Stimulated activated naive CD8-positive, alpha-beta T cell treated with anti-CD3 and anti-CD28 coated beads, Interleukin-15, Interleukin-2, amounts not matched to agents 100 U/mL and 50 U/mL, for 24 hours (primary cell): ENCODE measurements at regions not wholly inside any gene's neighbourhood (a gene's known extent, or its start where the extent isn't known, plus 50 kb on each side); places are given as distances from the start of the nearest gene placed in this dataset.

Source experiments
- ATAC-seq: fragments of 150-1000 bp; cut with Tn5 transposase; one replicate; pipeline ENCODE4 v1.10.0; 2021
- DNase-seq: peaks from one replicate; pipeline ENCODE4 v3.0.0; 2021

DNA sequence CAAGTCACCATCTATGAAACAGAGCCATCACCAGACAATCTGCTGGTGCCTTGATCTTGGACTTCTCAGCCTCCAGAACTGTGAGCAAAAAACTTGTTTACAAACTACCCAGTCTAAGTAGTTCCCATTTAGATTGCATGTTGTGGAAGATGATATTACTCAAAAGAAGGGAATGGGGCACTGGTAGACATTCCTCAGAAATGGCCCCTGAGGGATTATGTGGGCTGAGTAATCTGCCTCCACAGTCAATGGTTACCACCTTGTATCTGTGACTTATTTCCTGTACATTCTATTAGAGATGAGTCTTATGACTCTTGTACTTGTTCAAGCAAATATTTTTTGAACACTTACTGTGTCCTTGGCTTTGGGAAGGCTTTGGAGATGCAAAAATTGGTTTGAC is 160.4 kb downstream of the NUP35 start:
- ATAC-seq (no peak), DNase-seq (no peak)

DNA sequence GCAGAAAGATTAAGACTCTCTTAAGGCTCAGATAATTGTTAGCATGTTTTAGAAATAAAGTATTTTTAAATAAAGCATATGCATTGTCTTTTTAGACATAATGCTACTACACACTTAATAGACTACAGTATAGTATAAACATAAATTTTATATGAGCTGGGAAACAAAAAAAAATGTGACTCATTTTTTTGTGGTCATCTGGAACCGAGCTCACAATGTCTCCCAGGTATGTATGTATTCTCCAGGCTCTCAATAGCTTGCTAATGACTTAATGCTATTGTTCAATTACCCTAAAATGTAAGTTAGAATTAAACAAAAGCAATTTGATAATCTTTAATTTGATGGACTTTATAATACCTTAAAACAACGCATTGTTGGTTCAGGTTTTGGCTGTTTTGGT is 167.2 kb downstream of the NUP35 start:
- DNase-seq = no peak
- no peak for ATAC-seq

DNA sequence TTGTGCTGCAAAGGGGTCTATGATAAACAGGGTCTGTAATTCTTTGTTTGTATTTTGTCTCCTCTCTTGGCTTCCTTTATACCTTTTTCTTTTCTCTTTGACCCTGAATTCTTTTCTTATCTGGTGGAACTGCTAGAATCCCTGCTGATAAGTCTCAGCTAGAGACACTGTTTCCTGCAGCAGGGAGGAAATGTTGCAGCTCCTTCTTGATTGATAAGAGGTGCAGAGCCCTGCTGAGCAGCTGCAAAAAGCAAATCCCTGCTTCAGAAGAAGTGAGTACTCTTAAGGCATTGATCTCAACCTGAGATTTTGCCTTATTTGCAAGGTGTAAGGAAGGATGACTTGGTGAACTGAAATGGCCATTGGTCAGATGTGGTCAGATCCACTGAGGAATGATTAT is 167.8 kb downstream of the NUP35 start:
- ATAC-seq = no peak
- no peak for DNase-seq

DNA sequence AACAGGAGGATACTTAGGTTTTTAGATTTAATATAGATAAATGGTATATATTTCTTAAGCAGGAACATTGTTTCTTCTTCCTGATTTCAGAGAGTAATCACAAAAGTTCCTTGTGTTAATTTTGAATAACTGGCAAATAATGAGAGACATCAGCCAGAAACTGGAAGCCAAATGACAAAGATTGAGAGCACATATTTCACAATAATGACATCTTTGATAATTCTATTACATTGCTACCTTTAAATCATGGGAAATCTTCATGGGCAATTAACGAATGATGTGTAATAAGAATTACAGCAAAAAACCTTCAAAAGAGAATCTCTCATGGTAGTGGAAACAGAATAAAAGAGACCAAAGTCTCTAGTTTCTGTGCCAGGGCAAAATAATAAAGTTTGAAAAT is 215.1 kb downstream of the NUP35 start:
- DNase-seq = no peak
- no peak for ATAC-seq

DNA sequence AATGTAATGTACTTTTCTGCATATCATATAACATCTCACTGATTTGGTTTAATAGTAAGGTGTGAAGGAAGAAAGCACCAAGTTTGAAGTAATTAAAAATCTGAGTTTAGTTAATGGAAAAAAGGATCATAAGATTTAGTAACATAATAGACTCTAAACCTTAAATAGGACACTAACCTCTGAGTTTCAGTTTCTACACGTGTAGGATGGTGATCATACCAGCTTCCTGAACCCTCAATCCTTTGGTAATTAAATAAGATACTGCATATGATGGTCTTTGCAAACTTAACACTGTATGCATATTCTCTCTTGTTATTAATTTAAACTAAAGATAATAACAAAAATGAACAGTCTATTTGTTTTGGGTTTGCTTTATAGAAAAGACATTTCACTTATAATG is 216.8 kb downstream of the NUP35 start:
- no peak for DNase-seq
- no peak for ATAC-seq

DNA sequence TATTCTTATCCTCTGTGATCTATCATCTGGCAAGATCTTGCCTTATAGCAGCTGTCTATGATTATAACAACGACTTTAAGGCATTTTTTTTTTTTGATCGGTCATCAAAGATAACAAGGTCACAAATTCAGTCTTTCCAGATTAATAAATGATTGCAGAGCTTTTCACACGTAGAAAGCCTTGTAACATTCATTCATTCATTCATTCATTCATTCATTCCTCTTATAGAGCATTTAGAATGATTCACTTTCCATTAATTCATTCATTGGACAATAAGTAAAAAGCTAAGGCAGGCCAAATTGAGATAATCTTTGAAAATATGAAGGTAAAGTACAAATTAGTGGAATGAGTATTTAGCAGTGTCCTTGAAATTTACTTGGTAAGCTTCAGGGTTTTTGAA is 223.7 kb downstream of the NUP35 start:
- ATAC-seq = no peak
- DNase-seq = no peak

DNA sequence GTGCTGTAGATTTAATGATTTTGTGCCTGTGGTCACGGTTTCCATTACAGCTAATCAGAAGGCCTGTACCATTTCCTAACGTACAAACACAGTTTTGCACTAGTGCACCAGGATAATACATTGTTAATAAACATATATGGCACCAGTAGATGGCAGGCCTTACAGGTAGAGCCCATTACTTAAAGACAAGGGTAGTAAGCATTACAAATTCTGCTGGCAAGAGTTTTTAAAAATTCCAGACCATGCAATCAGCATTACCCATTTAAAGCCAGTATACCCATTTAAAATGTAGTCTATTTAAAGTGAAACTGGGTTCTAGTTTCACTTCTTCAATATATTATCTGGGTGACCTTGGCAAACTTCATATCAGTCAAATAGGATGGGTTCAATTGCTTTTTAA is 224.2 kb downstream of the NUP35 start:
- no peak for DNase-seq
- ATAC-seq = no peak

DNA sequence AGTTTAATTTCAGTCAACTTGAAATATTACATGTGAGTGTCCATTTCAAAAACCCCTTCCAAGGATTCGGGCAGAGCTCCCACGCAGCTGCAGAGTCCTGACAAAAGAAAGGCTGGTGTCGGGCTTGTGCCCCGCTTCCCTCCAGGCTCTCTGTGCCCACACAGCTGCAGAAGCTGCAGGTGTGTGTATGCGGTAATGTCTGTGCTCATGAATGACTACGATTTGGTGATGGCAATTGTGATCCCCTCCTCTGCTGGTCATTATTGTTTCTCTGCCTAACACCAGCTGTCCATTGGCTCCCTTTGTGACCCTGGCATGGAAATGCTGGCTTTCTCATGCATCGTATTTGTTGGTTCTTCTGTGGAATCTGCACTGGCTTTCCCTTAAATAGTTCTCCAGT is 224.8 kb downstream of the NUP35 start:
- no peak for DNase-seq
- ATAC-seq = no peak

DNA sequence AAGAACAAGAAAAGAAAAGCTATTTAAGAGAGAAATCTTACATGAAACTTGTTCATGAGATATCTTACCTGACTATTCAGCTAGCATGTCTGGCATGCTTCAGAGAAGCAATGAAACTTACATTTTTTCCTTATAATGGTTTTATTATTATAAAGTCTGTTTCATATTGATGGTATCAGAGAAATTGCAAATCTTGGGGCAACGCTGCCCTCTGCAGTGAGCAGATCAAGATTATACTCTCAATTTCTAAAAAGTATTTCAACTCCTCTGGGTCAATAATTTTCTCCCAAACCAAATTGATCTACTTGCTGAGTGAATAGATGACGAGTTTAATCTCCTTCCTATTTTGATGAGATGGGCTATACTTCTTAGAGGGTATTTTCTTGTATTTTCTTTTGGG is 235.6 kb downstream of the NUP35 start:
- DNase-seq (no peak), ATAC-seq (no peak)

DNA sequence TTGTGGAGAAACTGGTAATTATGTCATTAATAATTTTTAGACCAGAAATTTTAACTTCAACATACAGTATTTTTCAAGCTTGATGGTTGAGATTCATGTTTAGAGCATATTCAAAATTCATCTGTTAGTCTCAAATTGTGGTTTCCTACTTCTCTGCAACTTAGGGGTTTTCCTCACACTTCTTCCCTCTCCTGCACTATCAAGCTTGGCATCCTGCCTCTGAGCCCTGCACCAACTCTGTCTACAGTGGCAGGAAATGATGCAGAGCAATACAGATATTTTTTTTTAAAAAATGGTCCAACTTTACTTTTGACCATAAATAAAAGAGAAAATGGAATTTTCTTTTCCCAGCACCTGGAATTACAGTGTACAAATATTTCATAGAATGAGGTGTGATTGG is 247.3 kb downstream of the NUP35 start:
- no peak for ATAC-seq
- no peak for DNase-seq

DNA sequence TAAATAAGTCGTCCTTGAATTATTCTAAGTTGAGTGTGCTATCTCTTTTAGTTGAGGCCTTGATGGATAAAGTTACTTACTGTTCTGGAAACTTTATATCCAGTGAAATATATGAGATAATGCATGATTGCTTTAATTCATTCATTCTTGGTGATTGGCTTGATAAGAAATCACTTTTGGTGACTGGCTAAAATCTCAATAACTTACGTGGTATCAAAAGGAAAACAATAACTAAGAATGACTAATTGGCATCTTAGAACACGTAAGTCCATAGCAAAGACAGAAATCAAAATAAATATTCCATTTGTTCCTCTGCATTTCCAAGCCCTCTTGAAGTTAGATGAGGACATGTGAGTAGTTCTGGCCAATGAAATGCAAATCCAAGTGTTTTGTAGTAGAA is 251.6 kb downstream of the NUP35 start:
- DNase-seq = no peak

DNA sequence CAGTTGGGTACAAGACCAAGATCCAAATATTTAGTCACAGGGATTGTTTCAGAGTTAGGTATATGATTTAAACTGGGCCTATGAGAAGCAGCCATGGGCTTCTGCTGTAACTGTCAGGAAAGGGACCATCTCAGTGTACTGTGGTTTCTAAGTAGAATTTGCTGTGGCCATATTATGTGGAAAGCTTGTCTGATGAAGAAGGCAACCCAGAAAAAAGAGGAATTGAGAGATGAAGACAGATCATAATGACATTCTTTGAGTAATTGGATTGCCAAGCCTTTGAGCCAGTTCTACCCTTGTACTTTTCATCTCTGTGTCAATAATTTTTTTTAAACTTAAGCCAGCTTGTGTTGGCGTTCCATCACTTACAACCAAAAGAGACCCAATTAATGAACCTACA is 259.6 kb downstream of the NUP35 start:
- ATAC-seq (no peak), DNase-seq (no peak)

More for the DNA sequence above, 251.6 kb downstream of the NUP35 start:
- no peak for ATAC-seq

DNA sequence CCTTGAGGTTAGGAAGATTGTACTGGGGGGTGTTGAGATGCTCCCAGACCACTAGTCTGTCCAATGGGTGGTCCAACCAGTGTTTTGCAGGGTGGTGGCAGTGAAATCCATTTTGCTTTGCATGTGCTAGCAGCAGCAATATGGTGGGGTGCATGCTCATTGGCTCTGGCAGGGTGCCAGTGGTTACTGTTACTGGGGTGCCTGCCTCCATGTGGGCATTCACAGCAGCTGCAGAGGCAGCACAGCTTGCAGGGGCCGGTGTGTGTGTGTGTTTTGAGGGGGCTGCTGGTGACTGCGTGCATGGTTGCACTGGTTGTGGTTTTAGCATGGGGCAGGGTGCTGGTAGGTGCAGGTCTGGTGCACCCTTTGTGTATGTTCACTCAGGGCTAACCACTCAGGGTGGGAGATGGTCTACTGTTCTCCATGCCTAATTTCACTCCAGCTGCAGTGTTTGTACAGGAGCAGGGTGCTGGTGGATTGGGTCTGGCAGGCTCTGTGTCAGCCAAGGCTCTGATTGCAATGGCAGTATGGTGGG is 265.4 kb downstream of the NUP35 start:
- DNase-seq = no peak
- no peak for ATAC-seq

DNA sequence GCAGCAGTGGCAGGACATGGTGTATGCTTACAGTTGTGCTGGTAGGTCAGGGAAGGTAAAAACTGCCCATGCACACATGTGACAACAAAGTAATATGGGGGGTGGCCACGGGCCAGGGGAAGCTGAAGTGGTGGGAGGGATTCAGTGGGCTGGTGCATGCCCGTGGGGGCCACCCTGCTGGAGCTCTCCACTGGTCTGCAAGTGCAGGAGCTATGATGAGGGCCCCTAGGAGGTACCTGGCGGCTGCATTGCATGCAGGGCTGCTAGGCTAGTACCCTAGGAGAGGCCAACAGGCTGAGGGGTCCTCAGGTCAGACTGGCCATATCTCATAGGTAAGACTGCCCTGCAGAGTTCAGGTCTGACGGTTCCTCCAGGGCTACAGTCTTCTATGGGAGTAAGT is 265.9 kb downstream of the NUP35 start:
- no peak for ATAC-seq
- no peak for DNase-seq

DNA sequence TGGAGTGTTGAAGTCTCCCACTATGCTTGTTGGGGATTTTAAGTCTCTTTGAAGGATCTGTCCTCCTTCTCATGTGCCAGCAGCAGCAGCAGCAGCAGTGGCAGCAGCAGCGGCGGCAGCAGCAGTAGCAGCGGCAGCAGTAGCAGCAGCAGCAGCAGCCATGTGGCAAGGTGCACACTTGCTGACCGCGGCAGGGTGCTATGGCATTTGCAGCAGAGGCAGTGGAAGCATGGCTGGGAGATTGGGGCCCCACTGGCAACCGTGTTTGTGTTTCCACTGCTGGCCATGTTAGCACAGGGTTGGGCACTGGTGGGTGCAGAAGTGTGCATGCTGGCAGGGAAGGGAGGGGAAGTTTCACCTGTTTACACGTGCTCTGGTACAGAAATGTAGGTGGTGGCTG is 280.1 kb downstream of the NUP35 start:
- ATAC-seq (no peak), DNase-seq (no peak)

DNA sequence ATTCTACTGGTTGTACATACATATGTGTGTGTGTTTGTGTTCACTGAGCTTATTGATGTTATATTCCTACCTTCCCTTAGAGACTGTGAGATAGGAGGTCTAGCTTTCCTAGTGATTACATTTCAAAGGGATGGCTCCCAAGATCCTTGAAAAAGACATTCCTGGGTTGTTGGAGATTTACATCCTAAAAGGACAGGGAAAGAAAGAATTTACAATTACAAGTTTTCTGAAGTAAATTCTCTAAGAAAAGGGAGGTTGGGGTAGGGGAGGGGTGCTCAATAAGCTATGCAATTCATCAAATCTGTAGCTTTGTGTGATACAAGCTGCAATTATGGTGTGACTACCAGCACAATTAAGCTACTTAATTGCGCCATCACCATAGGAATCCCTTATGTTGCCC is 284.3 kb downstream of the NUP35 start:
- DNase-seq (no peak), ATAC-seq (no peak)

DNA sequence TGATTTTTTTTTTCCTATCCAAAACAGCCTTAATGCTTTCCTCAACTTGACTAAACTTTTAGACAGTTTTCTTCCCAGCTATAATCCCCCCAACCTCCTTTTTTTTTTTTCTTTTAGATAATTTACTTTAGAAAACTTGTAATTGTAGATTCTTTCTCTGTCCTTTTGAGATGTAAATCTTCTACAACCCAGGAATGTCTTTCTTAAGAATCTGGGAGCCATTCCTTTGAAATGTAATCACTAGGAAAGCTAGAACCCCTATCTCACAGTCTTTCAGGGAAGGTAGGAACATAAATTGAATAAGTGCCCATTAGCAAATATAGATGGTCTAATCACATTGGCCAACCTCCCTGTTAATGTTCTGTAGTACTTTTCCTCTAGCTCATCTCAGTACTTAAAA is 285.4 kb downstream of the NUP35 start:
- no peak for DNase-seq
- ATAC-seq = no peak

DNA sequence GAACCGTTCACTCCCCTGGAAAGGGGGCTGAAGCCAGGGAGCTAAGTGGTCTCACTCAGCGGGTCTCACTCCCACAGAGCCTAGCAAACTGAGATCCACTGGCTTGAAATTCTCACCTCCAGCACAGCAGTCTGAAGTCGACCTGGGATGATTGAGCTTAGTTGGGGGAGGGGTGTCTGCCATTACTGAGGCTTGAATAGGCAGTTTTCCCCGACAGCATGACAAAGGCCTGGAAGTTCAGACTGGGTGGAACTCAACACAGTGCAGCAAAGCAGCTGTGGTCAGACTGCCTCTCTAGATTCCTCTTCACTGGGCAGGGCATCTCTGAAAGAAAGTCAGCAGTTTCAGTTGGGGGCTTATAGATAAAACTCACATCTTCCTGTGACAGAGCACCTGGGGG is 292.5 kb downstream of the NUP35 start:
- ATAC-seq (no peak), DNase-seq (no peak)

DNA sequence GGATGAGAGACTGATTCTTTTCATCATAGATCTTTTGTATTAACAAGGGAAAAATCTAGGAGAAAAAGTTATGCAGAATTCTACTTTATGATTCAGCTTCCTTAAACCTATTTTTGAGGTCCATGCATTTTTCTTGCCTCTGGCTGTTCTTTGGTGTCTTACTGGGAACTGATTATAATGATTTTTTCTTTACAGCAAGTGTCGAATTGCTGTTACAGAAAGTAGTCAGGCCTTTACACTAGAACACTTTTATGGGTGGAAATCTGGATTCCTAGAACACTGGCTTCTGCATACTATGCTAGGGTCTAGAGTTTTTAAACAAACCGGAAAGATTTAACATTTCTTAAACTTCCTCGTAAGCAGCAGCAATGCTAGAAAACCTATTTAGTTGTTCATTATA is 302.6 kb downstream of the NUP35 start:
- ATAC-seq = no peak

DNA sequence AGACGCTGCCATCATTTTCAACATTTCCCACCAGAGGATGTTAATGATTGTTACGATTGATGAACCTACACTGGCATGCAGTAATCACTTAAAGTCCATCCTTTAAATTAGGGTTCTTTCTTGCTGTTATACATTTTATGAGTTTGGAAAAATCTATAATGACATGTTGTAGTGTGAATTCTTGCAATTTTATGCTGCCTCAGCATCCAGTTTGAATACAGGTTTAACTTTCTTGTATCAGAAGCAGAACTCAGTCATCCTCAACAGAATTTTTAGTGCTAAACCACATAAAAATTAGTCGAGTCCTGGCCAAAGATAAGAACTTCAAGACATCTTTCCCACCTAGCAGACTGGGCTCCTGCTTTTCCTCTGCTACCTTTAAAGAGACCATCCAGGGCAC is 303.3 kb downstream of the NUP35 start:
- DNase-seq (no peak), ATAC-seq (no peak)

More for the DNA sequence above, 302.6 kb downstream of the NUP35 start:
- DNase-seq = no peak

DNA sequence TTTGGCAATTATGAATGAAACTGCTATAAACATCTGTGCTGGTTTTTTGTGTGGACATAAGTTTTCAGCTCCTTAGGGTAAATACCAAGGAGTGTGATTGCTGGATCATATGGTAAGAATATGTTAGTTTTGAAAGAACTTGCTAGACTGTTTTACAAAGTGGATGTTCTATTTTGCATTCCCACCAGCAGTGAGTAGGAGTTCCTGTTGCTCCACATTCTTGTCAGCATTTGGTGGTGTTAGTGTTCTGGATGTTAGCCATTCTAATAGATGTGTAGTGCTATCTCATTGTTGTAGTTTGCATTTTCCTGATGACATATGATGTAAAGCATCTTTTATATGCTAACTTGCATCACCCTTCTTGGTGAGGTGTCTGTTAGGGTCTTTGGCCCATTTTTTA is 304.6 kb downstream of the NUP35 start:
- DNase-seq (no peak), ATAC-seq (no peak)

DNA sequence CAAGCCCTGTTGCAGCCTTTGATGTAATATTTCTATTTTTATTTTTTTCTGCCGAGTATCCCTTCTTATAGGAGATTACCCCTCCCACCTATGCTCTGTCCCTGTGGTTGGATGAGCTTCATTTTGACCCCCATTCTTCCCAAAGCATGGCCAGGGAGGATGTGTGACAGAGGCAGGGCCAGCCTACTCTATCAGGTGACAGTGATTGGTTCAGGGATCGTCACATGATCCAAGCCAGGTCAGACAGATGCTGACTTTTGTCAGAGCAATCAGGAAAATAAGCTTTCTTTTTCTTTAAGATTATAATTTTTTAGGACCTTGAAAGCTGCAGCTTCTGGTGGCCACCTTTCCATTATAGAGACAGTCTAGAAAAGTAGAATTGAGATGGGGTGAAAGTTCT is 314.3 kb downstream of the NUP35 start:
- ATAC-seq (no peak), DNase-seq (no peak)

DNA sequence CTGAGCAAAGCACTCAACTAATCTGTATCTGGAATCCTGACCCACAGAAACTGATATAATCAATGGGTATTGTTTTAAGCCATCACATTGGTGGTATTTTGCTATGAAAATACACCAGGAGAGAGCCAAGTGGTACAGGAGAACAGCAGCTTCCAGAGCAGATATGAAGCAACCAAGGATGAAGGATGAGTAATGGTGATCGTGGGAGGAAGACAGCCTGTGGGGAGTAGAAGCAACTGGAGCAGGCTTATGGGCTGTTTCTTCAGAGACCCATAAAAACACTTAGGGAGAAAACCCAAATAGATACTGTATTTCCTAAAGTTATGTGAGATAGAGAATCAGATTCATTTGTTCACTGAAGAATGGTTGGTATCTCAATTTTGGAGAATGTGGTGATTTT is 330.8 kb downstream of the NUP35 start:
- ATAC-seq = no peak
- no peak for DNase-seq

DNA sequence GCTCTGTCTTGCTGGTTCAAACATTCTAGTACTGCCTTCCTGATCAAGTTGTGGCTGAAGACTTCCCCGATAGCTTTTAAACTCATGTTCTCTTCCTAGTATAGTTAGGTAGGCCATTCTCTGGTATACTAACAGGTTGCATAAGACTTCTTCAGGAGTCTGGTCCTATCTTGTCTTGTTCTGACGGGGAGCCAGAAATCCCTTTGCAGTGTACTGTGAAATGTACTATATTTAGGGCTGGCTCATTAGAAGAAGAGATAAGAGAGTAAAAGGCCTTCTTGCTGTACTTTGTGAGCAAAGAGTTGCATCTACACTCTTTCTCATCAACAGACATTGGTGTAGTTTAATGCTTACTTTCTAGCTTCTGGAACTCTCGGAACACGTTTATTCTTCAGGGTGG is 331.9 kb downstream of the NUP35 start:
- no peak for DNase-seq
- no peak for ATAC-seq

DNA sequence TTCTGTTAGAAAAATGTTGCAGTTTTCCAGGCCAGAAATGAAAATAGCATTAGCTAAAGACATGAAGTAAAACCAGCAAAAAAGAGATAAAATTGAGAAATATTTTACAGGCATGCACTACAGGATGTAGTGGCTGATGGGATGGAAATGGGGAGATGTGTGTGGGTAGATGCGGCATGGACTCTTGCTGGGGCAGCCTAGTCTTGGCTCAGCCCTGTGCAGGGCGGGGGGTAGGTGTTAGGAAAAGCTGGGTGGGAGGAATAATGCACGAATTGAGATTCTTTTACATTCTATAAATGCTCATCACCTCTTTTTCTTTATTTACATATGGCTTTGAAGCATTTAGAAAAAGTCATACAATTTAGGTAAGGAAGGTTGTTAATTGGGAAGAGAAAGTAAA is 334.2 kb downstream of the NUP35 start:
- DNase-seq (no peak), ATAC-seq (no peak)
